ENCODE measurements at regions not wholly inside any gene's neighbourhood (a gene's known extent, or its start where the extent isn't known, plus 50 kb on each side); places are given as distances from the start of the nearest gene placed in this dataset.

DNA sequence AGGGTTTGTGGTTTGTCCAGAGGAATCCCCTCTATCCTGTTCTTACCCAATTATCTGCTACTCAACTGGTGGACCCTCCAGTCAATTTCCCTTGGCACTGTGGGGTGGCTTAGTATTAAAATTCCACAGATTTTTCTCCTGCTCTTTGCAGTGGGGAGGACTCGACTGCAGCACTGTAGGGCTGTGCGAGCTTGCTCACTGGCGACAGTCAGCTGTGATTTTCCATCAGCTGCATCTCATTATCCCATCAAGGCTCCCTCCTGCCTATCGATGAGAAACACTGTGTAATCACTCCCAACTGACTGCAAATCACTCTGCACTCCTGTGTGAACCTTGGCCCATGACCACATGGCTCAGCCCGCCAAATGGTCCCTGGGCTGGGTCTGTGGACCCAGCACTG, 90.5 kb upstream of the MAF start:
- TF ChIP-seq, protein P1, sequence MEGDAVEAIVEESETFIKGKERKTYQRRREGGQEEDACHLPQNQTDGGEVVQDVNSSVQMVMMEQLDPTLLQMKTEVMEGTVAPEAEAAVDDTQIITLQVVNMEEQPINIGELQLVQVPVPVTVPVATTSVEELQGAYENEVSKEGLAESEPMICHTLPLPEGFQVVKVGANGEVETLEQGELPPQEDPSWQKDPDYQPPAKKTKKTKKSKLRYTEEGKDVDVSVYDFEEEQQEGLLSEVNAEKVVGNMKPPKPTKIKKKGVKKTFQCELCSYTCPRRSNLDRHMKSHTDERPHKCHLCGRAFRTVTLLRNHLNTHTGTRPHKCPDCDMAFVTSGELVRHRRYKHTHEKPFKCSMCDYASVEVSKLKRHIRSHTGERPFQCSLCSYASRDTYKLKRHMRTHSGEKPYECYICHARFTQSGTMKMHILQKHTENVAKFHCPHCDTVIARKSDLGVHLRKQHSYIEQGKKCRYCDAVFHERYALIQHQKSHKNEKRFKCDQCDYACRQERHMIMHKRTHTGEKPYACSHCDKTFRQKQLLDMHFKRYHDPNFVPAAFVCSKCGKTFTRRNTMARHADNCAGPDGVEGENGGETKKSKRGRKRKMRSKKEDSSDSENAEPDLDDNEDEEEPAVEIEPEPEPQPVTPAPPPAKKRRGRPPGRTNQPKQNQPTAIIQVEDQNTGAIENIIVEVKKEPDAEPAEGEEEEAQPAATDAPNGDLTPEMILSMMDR (IDR thresholded peaks at IDR 0.05): no peak
- TF ChIP-seq, protein P2, sequence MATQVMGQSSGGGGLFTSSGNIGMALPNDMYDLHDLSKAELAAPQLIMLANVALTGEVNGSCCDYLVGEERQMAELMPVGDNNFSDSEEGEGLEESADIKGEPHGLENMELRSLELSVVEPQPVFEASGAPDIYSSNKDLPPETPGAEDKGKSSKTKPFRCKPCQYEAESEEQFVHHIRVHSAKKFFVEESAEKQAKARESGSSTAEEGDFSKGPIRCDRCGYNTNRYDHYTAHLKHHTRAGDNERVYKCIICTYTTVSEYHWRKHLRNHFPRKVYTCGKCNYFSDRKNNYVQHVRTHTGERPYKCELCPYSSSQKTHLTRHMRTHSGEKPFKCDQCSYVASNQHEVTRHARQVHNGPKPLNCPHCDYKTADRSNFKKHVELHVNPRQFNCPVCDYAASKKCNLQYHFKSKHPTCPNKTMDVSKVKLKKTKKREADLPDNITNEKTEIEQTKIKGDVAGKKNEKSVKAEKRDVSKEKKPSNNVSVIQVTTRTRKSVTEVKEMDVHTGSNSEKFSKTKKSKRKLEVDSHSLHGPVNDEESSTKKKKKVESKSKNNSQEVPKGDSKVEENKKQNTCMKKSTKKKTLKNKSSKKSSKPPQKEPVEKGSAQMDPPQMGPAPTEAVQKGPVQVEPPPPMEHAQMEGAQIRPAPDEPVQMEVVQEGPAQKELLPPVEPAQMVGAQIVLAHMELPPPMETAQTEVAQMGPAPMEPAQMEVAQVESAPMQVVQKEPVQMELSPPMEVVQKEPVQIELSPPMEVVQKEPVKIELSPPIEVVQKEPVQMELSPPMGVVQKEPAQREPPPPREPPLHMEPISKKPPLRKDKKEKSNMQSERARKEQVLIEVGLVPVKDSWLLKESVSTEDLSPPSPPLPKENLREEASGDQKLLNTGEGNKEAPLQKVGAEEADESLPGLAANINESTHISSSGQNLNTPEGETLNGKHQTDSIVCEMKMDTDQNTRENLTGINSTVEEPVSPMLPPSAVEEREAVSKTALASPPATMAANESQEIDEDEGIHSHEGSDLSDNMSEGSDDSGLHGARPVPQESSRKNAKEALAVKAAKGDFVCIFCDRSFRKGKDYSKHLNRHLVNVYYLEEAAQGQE (IDR thresholded peaks at IDR 0.05; ENCODE audit: insufficient read depth in 1 of 2, low read depth in 2 of 2, low read length in 1 of 2): no peak
- TF ChIP-seq SIN3A (IDR thresholded peaks at IDR 0.05; ENCODE audit: borderline replicate concordance, insufficient read depth, low read depth, low read length): no peak
- no peak for TF ChIP-seq POLR2AphosphoS5 (IDR thresholded peaks at IDR 0.05; ENCODE audit: low read depth, low read length)
